ENCODE measurements at regions not wholly inside any gene's neighbourhood (a gene's known extent, or its start where the extent isn't known, plus 50 kb on each side); places are given as distances from the start of the nearest gene placed in this dataset.

GRCh38 chr1:164051782-164052181 lies 507.2 kb upstream of the PBX1 start:
- no peak for TF ChIP-seq KLF7 (tag by site-specific recombination; IDR thresholded peaks at IDR 0.05; ENCODE audit: borderline replicate concordance)
- TF ChIP-seq, protein P1, sequence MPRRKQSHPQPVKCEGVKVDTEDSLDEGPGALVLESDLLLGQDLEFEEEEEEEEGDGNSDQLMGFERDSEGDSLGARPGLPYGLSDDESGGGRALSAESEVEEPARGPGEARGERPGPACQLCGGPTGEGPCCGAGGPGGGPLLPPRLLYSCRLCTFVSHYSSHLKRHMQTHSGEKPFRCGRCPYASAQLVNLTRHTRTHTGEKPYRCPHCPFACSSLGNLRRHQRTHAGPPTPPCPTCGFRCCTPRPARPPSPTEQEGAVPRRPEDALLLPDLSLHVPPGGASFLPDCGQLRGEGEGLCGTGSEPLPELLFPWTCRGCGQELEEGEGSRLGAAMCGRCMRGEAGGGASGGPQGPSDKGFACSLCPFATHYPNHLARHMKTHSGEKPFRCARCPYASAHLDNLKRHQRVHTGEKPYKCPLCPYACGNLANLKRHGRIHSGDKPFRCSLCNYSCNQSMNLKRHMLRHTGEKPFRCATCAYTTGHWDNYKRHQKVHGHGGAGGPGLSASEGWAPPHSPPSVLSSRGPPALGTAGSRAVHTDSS (tag by site-specific recombination; IDR thresholded peaks at IDR 0.05): no peak
- no peak for TF ChIP-seq ZNF121 (tag by site-specific recombination; IDR thresholded peaks at IDR 0.05)
- no peak for TF ChIP-seq CTCF (tag by site-specific recombination; IDR thresholded peaks at IDR 0.05)
- TF ChIP-seq ZNF24 (tag by site-specific recombination; IDR thresholded peaks at IDR 0.05): no peak
- no peak for TF ChIP-seq ZBTB48 (tag by site-specific recombination; IDR thresholded peaks at IDR 0.05)
- TF ChIP-seq ZNF596 (tag by site-specific recombination; IDR thresholded peaks at IDR 0.05): no peak
- no peak for TF ChIP-seq ELK4 (IDR thresholded peaks at IDR 0.05; ENCODE audit: borderline replicate concordance, low read depth, low read length)
- no peak for TF ChIP-seq ZNF571 (tag by site-specific recombination; IDR thresholded peaks at IDR 0.05)
- TF ChIP-seq, protein P2, sequence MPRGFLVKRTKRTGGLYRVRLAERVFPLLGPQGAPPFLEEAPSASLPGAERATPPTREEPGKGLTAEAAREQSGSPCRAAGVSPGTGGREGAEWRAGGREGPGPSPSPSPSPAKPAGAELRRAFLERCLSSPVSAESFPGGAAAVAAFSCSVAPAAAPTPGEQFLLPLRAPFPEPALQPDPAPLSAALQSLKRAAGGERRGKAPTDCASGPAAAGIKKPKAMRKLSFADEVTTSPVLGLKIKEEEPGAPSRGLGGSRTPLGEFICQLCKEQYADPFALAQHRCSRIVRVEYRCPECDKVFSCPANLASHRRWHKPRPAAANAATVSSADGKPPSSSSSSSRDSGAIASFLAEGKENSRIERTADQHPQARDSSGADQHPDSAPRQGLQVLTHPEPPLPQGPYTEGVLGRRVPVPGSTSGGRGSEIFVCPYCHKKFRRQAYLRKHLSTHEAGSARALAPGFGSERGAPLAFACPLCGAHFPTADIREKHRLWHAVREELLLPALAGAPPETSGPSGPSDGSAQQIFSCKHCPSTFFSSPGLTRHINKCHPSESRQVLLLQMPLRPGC (tag by site-specific recombination; IDR thresholded peaks at IDR 0.05): no peak
- TF ChIP-seq BCL11B (tag by site-specific recombination; IDR thresholded peaks at IDR 0.05; ENCODE audit: low read depth): no peak

Measured in HEK293 (cell line).